ENCODE measurements at regions not wholly inside any gene's neighbourhood (a gene's known extent, or its start where the extent isn't known, plus 50 kb on each side); places are given as distances from the start of the nearest gene placed in this dataset.

GRCh38 chr10:43960135-43960415, 311.4 kb upstream of the ZNF32 start:
- DNase-seq, result no peak
- in situ Hi-C loops (cut with HindIII; ENCODE audit: low pct_ligation_motif_present, low sequenced_read_pairs), result no loop called here
- H3K36me3 ChIP-seq (replicated peaks), result no peaks in the 10 kb centered on the region
- H3K27me3 ChIP-seq (replicated peaks), result no peaks in the 10 kb centered on the region
- H3K27ac ChIP-seq, result no peak overlapping the region
- no peak for TF ChIP-seq CTCF (IDR thresholded peaks at IDR 0.05; ENCODE audit: low read depth, low read length, missing control alignments)
- H3K4me3 ChIP-seq (ENCODE audit: low read depth, low read length), result no peak overlapping the region

GRCh38 chr10:43959364-43960134, 310.9 kb upstream of the ZNF32 start:
- no peaks in the 10 kb centered on the region for H3K36me3 ChIP-seq (replicated peaks)
- DNase-seq, result no peak
- no peak overlapping the region for H3K4me3 ChIP-seq (ENCODE audit: low read depth, low read length)
- no peak for TF ChIP-seq CTCF (IDR thresholded peaks at IDR 0.05; ENCODE audit: low read depth, low read length, missing control alignments)
- no peak overlapping the region for H3K27ac ChIP-seq
- in situ Hi-C loops (cut with HindIII; ENCODE audit: low pct_ligation_motif_present, low sequenced_read_pairs), result no loop called here
- H3K27me3 ChIP-seq (replicated peaks), result no peaks in the 10 kb centered on the region

- in situ Hi-C loops (cut with HindIII; ENCODE audit: low pct_ligation_motif_present, low sequenced_read_pairs), result no loop called here
- no peak for DNase-seq
- Histone ChIP-seq H3K27ac (no peak overlapping the region), H3K27me3 (replicated peaks) (no peaks in the 10 kb centered on the region), H3K4me3 (ENCODE audit: low read depth, low read length) (no peak overlapping the region), H3K36me3 (replicated peaks) (no peaks in the 10 kb centered on the region)
- no peak for TF ChIP-seq CTCF (IDR thresholded peaks at IDR 0.05; ENCODE audit: low read depth, low read length, missing control alignments)
Observed at GRCh38 chr10:43958964-43959363, 310.3 kb upstream of the ZNF32 start.

- no peak for TF ChIP-seq CTCF (IDR thresholded peaks at IDR 0.05; ENCODE audit: low read depth, low read length, missing control alignments)
- Histone ChIP-seq H3K36me3 (replicated peaks) (no peaks in the 10 kb centered on the region), H3K4me3 (ENCODE audit: low read depth, low read length) (no peak overlapping the region), H3K27ac (no peak overlapping the region), H3K27me3 (replicated peaks) (no peaks in the 10 kb centered on the region)
- DNase-seq, result no peak
- in situ Hi-C loops (cut with HindIII; ENCODE audit: low pct_ligation_motif_present, low sequenced_read_pairs), result no loop called here
Observed at GRCh38 chr10:43958071-43958432, 309.4 kb upstream of the ZNF32 start.

GRCh38 chr10:43957267-43958070, 308.8 kb upstream of the ZNF32 start:
- Histone ChIP-seq H3K27ac (no peak overlapping the region), H3K27me3 (replicated peaks) (no peaks in the 10 kb centered on the region), H3K4me3 (ENCODE audit: low read depth, low read length) (no peak overlapping the region), H3K36me3 (replicated peaks) (no peaks in the 10 kb centered on the region)
- TF ChIP-seq CTCF (IDR thresholded peaks at IDR 0.05; ENCODE audit: low read depth, low read length, missing control alignments), result no peak
- DNase-seq, result no peak
- in situ Hi-C loops (cut with HindIII; ENCODE audit: low pct_ligation_motif_present, low sequenced_read_pairs), result no loop called here

Measured in brain microvascular endothelial cell (primary cell).